Cardiac muscle cell (in vitro differentiated cells and primary cell): ENCODE measurements at regions not wholly inside any gene's neighbourhood (a gene's known extent, or its start where the extent isn't known, plus 50 kb on each side); places are given as distances from the start of the nearest gene placed in this dataset.

ENCODE experiments used
- DNase-seq, 2 donors: peaks; one replicate each; pipeline versions ENCODE4 v3.0.0 to v3.0.0-alpha.2; 2010 to 2017; ENCODE audit warnings: low read depth in 1 of 2, low spot score in 1 of 2
- H3K27ac ChIP-seq: fragments of 200-600 bp; sonication (generic); 2 replicates; pipeline ENCODE4 v1.5.1; 2016
- H3K27me3 ChIP-seq: fragments of 200-600 bp; sonication (generic); 2 replicates; pipeline ENCODE4 v1.6.0; 2016; ENCODE audit warnings: control low read depth
- H3K36me3 ChIP-seq: fragments of 200-600 bp; sonication (generic); 2 replicates; pipeline ENCODE4 v1.5.1; 2016; ENCODE audit warnings: control low read depth
- H3K4me1 ChIP-seq: fragments of 200-600 bp; sonication (generic); 2 replicates; pipeline ENCODE4 v1.8.1; 2017; ENCODE audit warnings: low read depth, mild to moderate bottlenecking, mixed run types
- H3K4me3 ChIP-seq: fragments of 200-600 bp; sonication (generic); 2 replicates; pipeline ENCODE4 v1.5.1; 2016; ENCODE audit warnings: mild to moderate bottlenecking
- H3K9me3 ChIP-seq: fragments of 200-600 bp; sonication (generic); 2 replicates; pipeline ENCODE4 v1.5.1; 2017; ENCODE audit warnings: low read depth, mild to moderate bottlenecking, control low read depth
- TF ChIP-seq, protein P1 (sequence below): IDR thresholded peaks from 2 replicates; pipeline ENCODE4 v1.5.1; 2012; ENCODE audit warnings: low read depth, mild to moderate bottlenecking, low read length

DNA sequence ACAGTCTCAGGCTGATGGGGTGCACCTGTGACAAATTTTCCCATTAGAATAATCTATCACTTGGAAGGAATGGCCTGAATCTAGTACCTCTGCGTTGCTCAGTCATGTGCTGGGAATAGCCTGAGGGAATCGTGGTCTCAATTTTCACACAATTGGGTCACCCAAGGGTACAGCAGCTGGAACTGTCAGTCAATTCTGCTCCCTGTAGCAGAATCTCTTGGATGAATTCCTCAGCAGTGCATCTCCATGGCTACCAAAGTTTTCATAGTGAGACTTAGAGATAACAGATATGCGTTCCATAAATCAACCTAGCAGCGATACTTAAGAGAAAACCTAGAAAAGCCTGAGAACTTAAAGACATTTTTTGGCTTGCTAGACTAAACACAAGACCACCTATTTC is 288.7 kb upstream of the CTSO start:
- no peak overlapping the region for H3K4me3 ChIP-seq
- H3K27me3 ChIP-seq: no peaks in the 10 kb centered on the region
- DNase-seq: peak in 1 of 2 donors; percentile 10
- TF ChIP-seq, protein P1, sequence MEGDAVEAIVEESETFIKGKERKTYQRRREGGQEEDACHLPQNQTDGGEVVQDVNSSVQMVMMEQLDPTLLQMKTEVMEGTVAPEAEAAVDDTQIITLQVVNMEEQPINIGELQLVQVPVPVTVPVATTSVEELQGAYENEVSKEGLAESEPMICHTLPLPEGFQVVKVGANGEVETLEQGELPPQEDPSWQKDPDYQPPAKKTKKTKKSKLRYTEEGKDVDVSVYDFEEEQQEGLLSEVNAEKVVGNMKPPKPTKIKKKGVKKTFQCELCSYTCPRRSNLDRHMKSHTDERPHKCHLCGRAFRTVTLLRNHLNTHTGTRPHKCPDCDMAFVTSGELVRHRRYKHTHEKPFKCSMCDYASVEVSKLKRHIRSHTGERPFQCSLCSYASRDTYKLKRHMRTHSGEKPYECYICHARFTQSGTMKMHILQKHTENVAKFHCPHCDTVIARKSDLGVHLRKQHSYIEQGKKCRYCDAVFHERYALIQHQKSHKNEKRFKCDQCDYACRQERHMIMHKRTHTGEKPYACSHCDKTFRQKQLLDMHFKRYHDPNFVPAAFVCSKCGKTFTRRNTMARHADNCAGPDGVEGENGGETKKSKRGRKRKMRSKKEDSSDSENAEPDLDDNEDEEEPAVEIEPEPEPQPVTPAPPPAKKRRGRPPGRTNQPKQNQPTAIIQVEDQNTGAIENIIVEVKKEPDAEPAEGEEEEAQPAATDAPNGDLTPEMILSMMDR: no peak
- H3K27ac ChIP-seq: no peak overlapping the region
- H3K4me1 ChIP-seq: no peaks in the 10 kb centered on the region
- no peaks in the 10 kb centered on the region for H3K9me3 ChIP-seq
- H3K36me3 ChIP-seq: no peaks in the 10 kb centered on the region

DNA sequence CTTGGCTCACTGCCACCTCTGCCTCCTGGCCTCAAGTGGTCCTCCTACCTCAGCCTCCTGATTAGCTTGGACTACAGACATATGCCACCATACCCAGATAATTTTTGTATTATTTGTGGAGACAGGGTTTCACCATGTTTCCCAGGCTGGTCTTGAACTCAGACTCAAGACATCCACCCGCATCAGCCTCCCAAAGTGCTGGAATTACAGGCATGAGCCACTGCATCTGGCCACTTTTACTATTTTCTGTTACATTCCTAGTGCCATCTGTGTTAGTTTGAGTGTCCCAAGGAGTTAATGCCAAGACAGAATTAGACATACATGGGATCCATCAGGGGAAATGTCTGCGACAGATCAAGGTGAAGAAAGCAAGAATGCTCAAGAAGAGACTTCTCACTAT is 288.2 kb upstream of the CTSO start:
- Histone ChIP-seq H3K36me3 (no peaks in the 10 kb centered on the region), H3K27ac (no peak overlapping the region), H3K9me3 (no peaks in the 10 kb centered on the region), H3K4me3 (no peak overlapping the region), H3K27me3 (no peaks in the 10 kb centered on the region), H3K4me1 (no peaks in the 10 kb centered on the region)
- TF ChIP-seq, protein P1: no peak
- DNase-seq: no peak

DNA sequence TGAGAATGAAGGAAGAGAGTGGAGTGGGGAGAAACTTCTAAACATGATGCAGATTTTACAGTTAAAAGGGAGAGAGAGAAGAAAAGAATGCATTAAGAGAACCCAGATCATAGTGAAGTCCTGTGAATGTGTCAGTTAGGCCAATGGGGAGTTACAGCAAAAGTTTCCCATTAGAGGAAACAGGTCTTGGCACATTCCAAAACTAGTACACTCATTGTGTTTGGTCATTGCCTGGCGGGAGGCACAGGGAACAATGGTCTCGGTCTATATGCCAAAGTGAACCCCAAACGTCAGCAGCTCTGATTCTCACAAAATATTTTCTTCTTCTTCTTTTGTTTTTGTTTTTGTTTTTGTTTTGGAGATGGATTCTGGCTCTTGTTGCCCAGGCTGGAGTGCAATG is 284.5 kb upstream of the CTSO start:
- Histone ChIP-seq H3K36me3 (no peaks in the 10 kb centered on the region), H3K9me3 (no peaks in the 10 kb centered on the region), H3K27me3 (no peaks in the 10 kb centered on the region), H3K4me1 (no peaks in the 10 kb centered on the region), H3K27ac (no peak overlapping the region), H3K4me3 (no peak overlapping the region)
- DNase-seq: no peak
- TF ChIP-seq, protein P1: no peak

DNA sequence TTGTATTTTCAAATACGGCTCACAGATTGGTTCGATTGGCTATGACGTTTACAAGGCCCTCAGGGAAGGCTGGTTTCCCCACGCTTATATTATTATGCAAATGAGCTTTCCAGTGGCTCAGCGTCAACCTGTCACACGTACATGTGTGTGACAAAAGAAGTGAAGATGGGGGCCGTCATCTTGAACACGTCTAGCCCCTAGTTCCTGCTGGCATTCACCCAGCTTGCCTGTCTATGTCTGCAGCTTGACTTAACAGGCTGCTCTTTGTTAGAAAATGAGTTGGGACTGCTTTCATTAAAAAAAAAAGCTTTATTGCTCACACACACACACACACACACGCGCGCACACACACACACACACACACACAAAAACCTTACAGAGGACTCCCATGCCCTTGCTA is 283.6 kb upstream of the CTSO start:
- no peaks in the 10 kb centered on the region for H3K4me1 ChIP-seq
- H3K27ac ChIP-seq: no peak overlapping the region
- H3K27me3 ChIP-seq: no peaks in the 10 kb centered on the region
- H3K4me3 ChIP-seq: no peak overlapping the region
- DNase-seq: no peak
- H3K9me3 ChIP-seq: no peaks in the 10 kb centered on the region
- H3K36me3 ChIP-seq: no peaks in the 10 kb centered on the region
- TF ChIP-seq, protein P1: no peak

DNA sequence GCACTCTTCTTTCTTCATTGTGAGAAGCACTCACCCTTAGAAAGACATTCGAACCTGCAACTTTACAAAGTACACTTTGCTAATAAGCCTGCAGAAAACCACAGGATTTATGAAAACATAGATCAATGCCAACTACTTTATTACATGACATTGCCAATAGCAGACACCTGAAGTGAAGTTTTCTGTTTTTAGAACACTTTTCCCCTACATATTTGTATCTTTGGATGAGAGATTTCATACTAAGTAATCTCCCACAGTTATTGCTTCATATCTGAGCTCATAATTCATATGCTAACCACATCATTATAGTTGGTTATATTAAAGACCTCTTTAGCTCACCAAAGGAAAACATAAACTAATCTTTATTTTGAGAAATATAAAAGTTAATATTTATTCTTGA is 276.5 kb upstream of the CTSO start:
- TF ChIP-seq, protein P1: no peak
- no peak for DNase-seq
- no peak overlapping the region for H3K27ac ChIP-seq
- no peak overlapping the region for H3K4me3 ChIP-seq
- no peaks in the 10 kb centered on the region for H3K36me3 ChIP-seq
- H3K9me3 ChIP-seq: no peaks in the 10 kb centered on the region
- no peaks in the 10 kb centered on the region for H3K27me3 ChIP-seq
- H3K4me1 ChIP-seq: no peaks in the 10 kb centered on the region

DNA sequence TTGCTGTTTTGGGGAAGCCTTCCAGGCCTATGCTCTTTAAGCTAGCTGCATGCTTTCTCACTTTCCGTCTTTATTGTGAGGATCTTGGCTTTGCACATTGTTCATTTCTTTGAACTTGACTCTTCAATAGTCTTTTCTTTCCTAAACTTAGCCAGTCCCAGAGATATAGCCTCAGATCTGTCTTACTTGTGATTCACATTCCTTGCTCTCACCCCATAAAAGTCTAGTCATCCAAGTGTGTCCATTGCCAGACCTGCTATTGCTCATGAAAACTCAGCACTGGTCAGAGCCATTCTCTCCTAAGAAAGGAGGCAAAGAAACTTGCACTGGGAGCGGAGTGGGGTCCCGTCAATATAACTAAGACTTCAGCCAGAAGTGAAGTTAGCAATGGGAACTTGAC is 275.0 kb upstream of the CTSO start:
- H3K27ac ChIP-seq: no peak overlapping the region
- TF ChIP-seq, protein P1: no peak
- no peaks in the 10 kb centered on the region for H3K9me3 ChIP-seq
- no peaks in the 10 kb centered on the region for H3K4me1 ChIP-seq
- no peak overlapping the region for H3K4me3 ChIP-seq
- H3K36me3 ChIP-seq: no peaks in the 10 kb centered on the region
- no peak for DNase-seq
- H3K27me3 ChIP-seq: no peaks in the 10 kb centered on the region
